GM23338 (cell line): ENCODE measurements at regions not wholly inside any gene's neighbourhood (a gene's known extent, or its start where the extent isn't known, plus 50 kb on each side); places are given as distances from the start of the nearest gene placed in this dataset.

Experiments
- ATAC-seq: fragments of 200-7000 bp; cut with Tn5 transposase; 3 replicates; pipeline ENCODE4 v1.9.1; 2020
- DNase-seq: peaks from one replicate; pipeline ENCODE4 v3.0.0-alpha.2; 2015; ENCODE audit warnings: low spot score
- H2AFZ ChIP-seq: fragments of 200-600 bp; sonication (generic); 2 replicates; pipeline ENCODE4 v1.8.0; 2016; ENCODE audit warnings: antibody characterized with exemption, mild to moderate bottlenecking, moderate library complexity
- H3F3A ChIP-seq: fragments of 200-600 bp; sonication (generic); replicated peaks from 2 replicates; pipeline ENCODE4 v1.8.0; 2017; ENCODE audit warnings: antibody characterized with exemption, mixed run types, low read depth
- H3K27ac ChIP-seq: fragments of 200-600 bp; sonication (generic); 2 replicates; pipeline ENCODE4 v1.6.1; 2016; ENCODE audit warnings: low read depth
- H3K27me3 ChIP-seq: fragments of 200-600 bp; sonication (generic); 2 replicates; pipeline ENCODE4 v1.8.0; 2016; ENCODE audit warnings: mild to moderate bottlenecking, mixed run types, moderate library complexity; ENCODE audit not compliant: insufficient read depth
- H3K36me3 ChIP-seq: fragments of 200-600 bp; sonication (generic); 2 replicates; pipeline ENCODE4 v1.8.0; 2016; ENCODE audit warnings: mild to moderate bottlenecking; ENCODE audit not compliant: insufficient read depth
- H3K4me1 ChIP-seq: fragments of 200-600 bp; sonication (generic); 2 replicates; pipeline ENCODE4 v1.8.0; 2016; ENCODE audit warnings: mild to moderate bottlenecking, moderate library complexity; ENCODE audit not compliant: insufficient read depth
- H3K4me2 ChIP-seq: fragments of 200-600 bp; sonication (generic); 2 replicates; pipeline ENCODE4 v1.7.1; 2017; ENCODE audit warnings: mixed run types
- H3K4me3 ChIP-seq: fragments of 200-600 bp; sonication (generic); 2 replicates; pipeline ENCODE4 v1.6.1; 2016; ENCODE audit warnings: mixed run types
- H3K79me2 ChIP-seq: fragments of 200-600 bp; sonication (generic); replicated peaks from 2 replicates; pipeline ENCODE4 v1.8.0; 2017; ENCODE audit warnings: mild to moderate bottlenecking; ENCODE audit not compliant: insufficient read depth
- H3K9me2 ChIP-seq: fragments of 200-600 bp; sonication (generic); 2 replicates; pipeline ENCODE4 v1.8.0; 2017; ENCODE audit not compliant: insufficient read depth
- H4K20me1 ChIP-seq: fragments of 200-600 bp; sonication (generic); replicated peaks from 2 replicates; pipeline ENCODE4 v1.8.0; 2017; ENCODE audit warnings: mild to moderate bottlenecking; ENCODE audit not compliant: insufficient read depth
- H3K27ac Mint-ChIP-seq: 2 replicates; pipeline ENCODE4 v1.8.0; 2020; ENCODE audit warnings: inconsistent platforms, mild to moderate bottlenecking, moderate library complexity, mixed read lengths
- H3K27me3 Mint-ChIP-seq: 3 replicates; pipeline ENCODE4 v1.8.0; 2022; ENCODE audit warnings: low read depth, mild to moderate bottlenecking, moderate library complexity, mixed read lengths, inconsistent platforms; ENCODE audit not compliant: insufficient read depth, poor library complexity
- H3K36me3 Mint-ChIP-seq: 3 replicates; pipeline ENCODE4 v1.8.0; 2021; ENCODE audit warnings: low read depth, mild to moderate bottlenecking, inconsistent platforms, moderate library complexity, mixed read lengths
- H3K4me1 Mint-ChIP-seq: 3 replicates; pipeline ENCODE4 v1.8.0; 2020; ENCODE audit warnings: mild to moderate bottlenecking, inconsistent platforms, mixed read lengths
- H3K4me3 Mint-ChIP-seq: 3 replicates; pipeline ENCODE4 v1.8.0; 2021; ENCODE audit warnings: moderate library complexity, mild to moderate bottlenecking, inconsistent platforms, mixed read lengths
- H3K9me3 Mint-ChIP-seq: 3 replicates; pipeline ENCODE4 v1.8.0; 2020; ENCODE audit warnings: moderate library complexity, mild to moderate bottlenecking, inconsistent platforms, mixed read lengths
- CREB1 ChIP-seq: fragments of 250-450 bp; sonication (Bioruptor Pico); IDR thresholded peaks from 2 replicates; pipeline ENCODE4 v1.5.0; 2020; ENCODE audit warnings: low read depth, mild to moderate bottlenecking, moderate library complexity
- ETS1 ChIP-seq: IDR thresholded peaks from 2 replicates; pipeline ENCODE4 v1.6.1; 2016; ENCODE audit warnings: antibody characterized with exemption
- EZH2phosphoT487 ChIP-seq: fragments of 200-600 bp; sonication (generic); IDR thresholded peaks from one replicate; pipeline ENCODE4 v1.8.1; 2018; ENCODE audit warnings: antibody characterized with exemption; ENCODE audit not compliant: unreplicated experiment
- JUNB ChIP-seq: IDR thresholded peaks from one replicate; pipeline ENCODE4 v1.6.1; 2016; ENCODE audit warnings: antibody characterized with exemption; ENCODE audit not compliant: unreplicated experiment
- NANOG ChIP-seq: IDR thresholded peaks from 2 replicates; pipeline ENCODE4 v1.6.1; 2016; ENCODE audit warnings: antibody characterized with exemption, borderline replicate concordance
- POLR2AphosphoS5 ChIP-seq: IDR thresholded peaks from 2 replicates; pipeline ENCODE4 v1.6.1; 2016; ENCODE audit warnings: antibody characterized with exemption, low read depth
- STAT1 ChIP-seq: IDR thresholded peaks from one replicate; pipeline ENCODE4 v1.6.1; 2016; ENCODE audit warnings: antibody characterized with exemption; ENCODE audit not compliant: unreplicated experiment
- ZNF114 ChIP-seq: fragments of 250-450 bp; sonication (Bioruptor Pico); IDR thresholded peaks from 2 replicates; pipeline ENCODE4 v1.5.0; 2020; ENCODE audit warnings: mild to moderate bottlenecking, moderate library complexity
- ZNF331 ChIP-seq: fragments of 250-450 bp; sonication (Bioruptor Pico); IDR thresholded peaks from 2 replicates; pipeline ENCODE4 v1.5.0; 2020; ENCODE audit warnings: low read depth, mild to moderate bottlenecking, moderate library complexity
- TF ChIP-seq, protein P1 (sequence below), 2 experiments: fragments of 200-600 bp in 1 of 2; sonication (generic) in 1 of 2; conservative IDR thresholded peaks; 2 replicates each; pipeline versions ENCODE4 v1.5.1 to v1.6.1; 2016 to 2017; ENCODE audit warnings: antibody characterized with exemption in 2 of 2, low read depth in 2 of 2, mild to moderate bottlenecking in 2 of 2, moderate library complexity in 1 of 2
- TF ChIP-seq, protein P2 (sequence below): IDR thresholded peaks from one replicate; pipeline ENCODE4 v1.6.1; 2018; ENCODE audit warnings: antibody characterized with exemption; ENCODE audit not compliant: unreplicated experiment

DNA sequence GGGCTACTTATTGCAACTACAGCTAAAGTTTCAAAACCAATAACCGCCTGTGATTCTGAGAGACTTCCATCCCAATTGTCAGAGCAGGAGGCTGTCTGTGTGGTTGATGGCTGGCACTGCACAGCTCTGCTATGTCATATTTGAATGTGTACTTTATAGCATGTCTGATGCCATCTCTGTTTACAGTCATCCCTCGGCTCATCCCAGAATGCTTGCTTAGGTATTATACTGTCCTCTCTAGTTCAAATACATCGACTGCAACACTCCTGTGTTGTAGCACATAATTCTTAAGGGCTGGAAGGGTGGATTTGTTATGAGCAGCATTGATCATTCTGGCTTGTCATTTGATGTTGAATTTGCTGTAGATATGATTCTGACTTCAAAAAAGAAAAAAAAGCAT lies 1617.5 kb upstream of the TENM3 start (continued):
- TF ChIP-seq ZNF114 (CRISPR knock-in tag) (no peak), NANOG (no peak), JUNB (no peak)
- TF ChIP-seq, protein P1, sequence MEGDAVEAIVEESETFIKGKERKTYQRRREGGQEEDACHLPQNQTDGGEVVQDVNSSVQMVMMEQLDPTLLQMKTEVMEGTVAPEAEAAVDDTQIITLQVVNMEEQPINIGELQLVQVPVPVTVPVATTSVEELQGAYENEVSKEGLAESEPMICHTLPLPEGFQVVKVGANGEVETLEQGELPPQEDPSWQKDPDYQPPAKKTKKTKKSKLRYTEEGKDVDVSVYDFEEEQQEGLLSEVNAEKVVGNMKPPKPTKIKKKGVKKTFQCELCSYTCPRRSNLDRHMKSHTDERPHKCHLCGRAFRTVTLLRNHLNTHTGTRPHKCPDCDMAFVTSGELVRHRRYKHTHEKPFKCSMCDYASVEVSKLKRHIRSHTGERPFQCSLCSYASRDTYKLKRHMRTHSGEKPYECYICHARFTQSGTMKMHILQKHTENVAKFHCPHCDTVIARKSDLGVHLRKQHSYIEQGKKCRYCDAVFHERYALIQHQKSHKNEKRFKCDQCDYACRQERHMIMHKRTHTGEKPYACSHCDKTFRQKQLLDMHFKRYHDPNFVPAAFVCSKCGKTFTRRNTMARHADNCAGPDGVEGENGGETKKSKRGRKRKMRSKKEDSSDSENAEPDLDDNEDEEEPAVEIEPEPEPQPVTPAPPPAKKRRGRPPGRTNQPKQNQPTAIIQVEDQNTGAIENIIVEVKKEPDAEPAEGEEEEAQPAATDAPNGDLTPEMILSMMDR (conservative IDR thresholded peaks at IDR 0.05; ENCODE audit: low read depth in 2 of 2) = no peak

DNA sequence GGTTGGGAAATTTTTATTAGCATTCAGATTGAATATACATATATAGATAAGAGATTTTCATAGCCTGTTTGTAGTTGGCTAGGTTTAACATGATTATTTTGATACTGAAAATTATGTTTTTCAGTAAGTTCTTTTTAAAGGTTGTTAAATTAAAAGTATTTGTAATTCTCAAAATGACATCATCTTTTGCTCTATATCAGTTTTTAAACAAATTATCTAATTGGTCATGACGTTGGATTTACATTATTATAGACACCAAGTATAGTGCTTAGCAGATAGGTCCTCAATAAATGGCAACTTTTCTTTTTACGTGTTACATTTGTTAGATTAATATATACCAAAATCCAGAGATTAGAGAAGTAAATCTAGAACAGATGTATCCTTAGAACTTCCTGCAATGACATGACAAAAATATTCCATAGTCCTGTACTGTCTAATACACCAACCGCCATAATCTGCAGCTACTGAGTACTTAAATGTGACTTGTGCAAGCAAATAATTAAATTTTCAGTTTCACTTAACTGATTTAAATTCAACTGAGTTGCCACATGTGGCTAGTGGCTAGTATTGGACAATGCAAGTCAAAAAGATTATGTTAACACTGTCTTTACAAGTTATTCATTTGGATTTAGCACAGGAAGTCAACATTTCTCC lies 1613.1 kb upstream of the TENM3 start:
- Histone ChIP-seq H3K4me2 (no peak overlapping the region), H3K4me1 (no peaks in the 10 kb centered on the region), H4K20me1 (no peaks in the 10 kb centered on the region), H3F3A (no peaks in the 10 kb centered on the region), H3K27me3 (no peaks in the 10 kb centered on the region), H2AFZ (no peak overlapping the region), H3K9me2 (no peaks in the 10 kb centered on the region), H3K4me3 (no peak overlapping the region), H3K36me3 (no peaks in the 10 kb centered on the region), H3K79me2 (no peaks in the 10 kb centered on the region), H3K27ac (no peak overlapping the region)
- H3K36me3 Mint-ChIP-seq = no peaks in the 10 kb centered on the region
- H3K27ac Mint-ChIP-seq = no peak overlapping the region
- H3K4me3 Mint-ChIP-seq = no peak overlapping the region
- H3K9me3 Mint-ChIP-seq = no peaks in the 10 kb centered on the region
- H3K27me3 Mint-ChIP-seq = no peaks in the 10 kb centered on the region
- no peak for ATAC-seq
- peaks cover under 1% of the 10 kb centered on the region; the same call in 1 of the 3 replicates for H3K4me1 Mint-ChIP-seq
- no peak for DNase-seq
- TF ChIP-seq EZH2phosphoT487 (no peak), ZNF331 (CRISPR knock-in tag) (no peak), STAT1 (no peak), CREB1 (no peak), POLR2AphosphoS5 (no peak), ETS1 (no peak), JUNB (no peak), NANOG (no peak)
- TF ChIP-seq, protein P2, sequence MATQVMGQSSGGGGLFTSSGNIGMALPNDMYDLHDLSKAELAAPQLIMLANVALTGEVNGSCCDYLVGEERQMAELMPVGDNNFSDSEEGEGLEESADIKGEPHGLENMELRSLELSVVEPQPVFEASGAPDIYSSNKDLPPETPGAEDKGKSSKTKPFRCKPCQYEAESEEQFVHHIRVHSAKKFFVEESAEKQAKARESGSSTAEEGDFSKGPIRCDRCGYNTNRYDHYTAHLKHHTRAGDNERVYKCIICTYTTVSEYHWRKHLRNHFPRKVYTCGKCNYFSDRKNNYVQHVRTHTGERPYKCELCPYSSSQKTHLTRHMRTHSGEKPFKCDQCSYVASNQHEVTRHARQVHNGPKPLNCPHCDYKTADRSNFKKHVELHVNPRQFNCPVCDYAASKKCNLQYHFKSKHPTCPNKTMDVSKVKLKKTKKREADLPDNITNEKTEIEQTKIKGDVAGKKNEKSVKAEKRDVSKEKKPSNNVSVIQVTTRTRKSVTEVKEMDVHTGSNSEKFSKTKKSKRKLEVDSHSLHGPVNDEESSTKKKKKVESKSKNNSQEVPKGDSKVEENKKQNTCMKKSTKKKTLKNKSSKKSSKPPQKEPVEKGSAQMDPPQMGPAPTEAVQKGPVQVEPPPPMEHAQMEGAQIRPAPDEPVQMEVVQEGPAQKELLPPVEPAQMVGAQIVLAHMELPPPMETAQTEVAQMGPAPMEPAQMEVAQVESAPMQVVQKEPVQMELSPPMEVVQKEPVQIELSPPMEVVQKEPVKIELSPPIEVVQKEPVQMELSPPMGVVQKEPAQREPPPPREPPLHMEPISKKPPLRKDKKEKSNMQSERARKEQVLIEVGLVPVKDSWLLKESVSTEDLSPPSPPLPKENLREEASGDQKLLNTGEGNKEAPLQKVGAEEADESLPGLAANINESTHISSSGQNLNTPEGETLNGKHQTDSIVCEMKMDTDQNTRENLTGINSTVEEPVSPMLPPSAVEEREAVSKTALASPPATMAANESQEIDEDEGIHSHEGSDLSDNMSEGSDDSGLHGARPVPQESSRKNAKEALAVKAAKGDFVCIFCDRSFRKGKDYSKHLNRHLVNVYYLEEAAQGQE = no peak
- TF ChIP-seq, protein P1 (conservative IDR thresholded peaks at IDR 0.05; ENCODE audit: low read depth in 2 of 2) = no peak
